HG03039 (cell line): ENCODE measurements at regions not wholly inside any gene's neighbourhood (a gene's known extent, or its start where the extent isn't known, plus 50 kb on each side); places are given as distances from the start of the nearest gene placed in this dataset.
"Not testable (repeated sequence)": the region's sequence is repeated elsewhere in the genome, so short reads cannot be mapped to it uniquely, and the experiment has no call there.

Source experiments
- ATAC-seq: cut with Tn5 transposase; IDR thresholded peaks from one replicate; pipeline ENCODE4 v1.9.1; 2021; ENCODE audit warnings: mild to moderate bottlenecking, moderate library complexity; ENCODE audit not compliant: unreplicated experiment

DNA sequence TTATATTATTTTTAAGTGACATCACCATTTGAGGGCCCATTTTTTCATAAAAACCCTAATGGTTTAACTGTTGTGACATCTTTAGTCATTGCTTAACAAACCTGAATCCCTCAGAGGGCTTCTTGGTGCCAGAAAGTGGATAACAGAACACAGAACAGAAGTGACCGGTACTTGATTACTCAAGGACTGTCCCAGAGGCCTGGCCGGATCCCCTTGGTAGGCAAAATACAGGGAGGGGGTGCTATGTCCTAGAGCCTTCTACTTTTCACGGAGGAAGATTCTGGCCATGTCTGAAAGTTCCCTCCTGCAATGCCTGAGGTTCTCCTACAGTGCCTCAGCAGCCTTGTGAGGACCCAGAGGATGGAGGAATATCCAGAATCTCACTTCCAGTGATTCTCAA is 94.3 kb upstream of the DCLK2 start:
- ATAC-seq = no peak

DNA sequence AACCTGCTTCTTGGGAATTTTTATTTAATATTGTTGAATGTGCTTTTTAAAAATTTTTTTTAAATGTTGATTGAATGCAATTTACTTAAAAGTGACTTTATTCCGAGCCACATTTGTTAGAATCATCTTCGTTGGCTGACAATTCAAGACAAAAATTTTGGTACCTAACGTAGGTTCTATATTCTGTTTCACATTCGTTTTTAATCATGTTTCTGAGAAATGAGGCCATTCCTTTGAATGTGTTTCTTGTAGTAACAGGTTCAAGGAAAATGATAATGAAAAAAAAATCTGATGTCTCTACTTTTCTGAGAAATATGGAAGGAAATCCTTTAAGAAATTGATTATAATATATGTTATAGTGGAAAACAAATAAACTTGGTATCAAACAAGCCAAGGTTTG is 92.3 kb upstream of the DCLK2 start:
- no peak for ATAC-seq

DNA sequence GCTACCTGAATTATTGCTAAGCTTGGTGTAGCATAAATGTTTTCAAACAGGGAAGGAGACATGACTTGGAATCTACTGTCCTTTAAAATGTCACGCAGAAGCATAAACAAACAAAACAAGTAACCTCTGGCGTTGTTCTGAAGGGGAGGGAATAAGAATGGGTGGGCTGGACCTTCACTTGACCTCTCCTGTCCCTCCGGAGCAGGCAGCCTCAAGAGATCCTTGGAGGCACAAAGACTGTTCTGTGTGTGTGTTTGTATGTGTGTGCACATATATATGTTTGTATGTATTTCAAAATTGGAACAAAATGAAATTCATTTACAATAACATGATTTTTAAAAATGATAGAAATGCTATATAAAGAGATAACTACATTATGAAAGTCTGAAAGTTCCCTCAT is 91.3 kb upstream of the DCLK2 start:
- no peak for ATAC-seq

DNA sequence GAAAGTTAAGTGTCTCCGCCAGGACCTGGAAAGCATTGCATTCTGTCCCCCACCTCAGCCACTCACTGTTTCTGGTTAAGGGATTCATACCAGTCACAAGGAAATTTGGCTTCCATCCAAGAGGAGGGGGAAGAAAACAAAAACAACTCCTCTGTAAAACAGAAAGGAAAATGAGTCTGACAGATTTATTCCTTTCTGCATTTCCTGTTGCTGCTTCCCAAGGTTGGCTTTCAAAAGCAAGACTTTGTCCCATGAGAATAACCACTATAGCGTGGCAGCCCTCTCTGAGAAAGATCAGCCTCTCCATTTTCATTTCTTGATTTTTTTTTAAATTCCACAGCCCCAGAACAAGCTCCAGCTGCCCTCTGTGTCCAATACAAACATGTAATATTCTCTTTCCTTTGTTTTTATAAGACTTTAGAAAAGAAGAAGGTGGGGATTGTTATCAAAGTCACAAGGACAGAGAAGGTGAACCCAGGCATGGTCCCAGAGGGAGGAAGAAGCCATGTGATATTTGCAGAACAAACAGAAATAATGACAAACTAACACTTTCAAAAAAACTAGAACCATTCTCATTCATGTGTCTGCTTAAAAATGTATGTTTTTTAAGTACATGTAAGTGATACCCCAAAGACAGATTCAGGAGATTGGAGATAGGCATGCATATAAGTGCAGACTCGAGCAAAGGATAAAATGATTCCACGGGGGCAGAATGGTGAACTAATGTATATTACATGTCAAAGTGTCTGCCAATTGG is 90.7 kb upstream of the DCLK2 start:
- no peak for ATAC-seq

DNA sequence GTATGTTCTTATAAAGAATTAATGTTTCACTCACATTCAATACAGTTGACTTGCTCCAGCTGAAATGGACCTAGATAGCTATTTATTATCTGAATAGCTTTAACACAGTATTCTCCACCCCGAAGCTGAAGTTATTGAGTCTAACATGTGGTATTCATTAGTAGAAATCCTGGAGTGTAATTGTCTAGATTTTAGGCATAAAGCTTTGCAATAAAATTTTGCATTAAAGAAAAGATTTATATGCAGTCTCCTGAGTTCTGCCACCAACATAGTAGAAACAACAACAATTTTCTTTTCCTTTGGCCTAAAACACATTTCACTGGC is 90.2 kb upstream of the DCLK2 start:
- no peak for ATAC-seq

DNA sequence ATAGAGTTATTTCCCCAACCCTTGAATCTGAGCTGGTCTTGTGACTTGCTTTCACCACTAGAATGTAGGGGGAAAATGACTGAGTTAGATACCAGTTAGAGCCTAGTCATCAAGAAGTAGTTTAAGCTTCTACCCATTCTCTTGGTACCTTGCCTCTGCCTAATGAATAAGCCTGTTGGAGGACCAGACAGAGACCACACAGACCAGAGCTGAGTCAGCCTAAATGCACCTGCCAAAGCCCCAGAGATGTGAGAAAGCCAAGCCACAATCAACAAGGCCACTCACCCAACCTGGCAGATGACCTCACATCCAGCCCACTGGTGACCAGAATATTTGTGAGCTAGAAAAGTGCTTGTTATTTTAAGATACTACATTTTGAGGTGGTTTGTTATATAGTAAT is 85.2 kb upstream of the DCLK2 start:
- ATAC-seq = no peak

DNA sequence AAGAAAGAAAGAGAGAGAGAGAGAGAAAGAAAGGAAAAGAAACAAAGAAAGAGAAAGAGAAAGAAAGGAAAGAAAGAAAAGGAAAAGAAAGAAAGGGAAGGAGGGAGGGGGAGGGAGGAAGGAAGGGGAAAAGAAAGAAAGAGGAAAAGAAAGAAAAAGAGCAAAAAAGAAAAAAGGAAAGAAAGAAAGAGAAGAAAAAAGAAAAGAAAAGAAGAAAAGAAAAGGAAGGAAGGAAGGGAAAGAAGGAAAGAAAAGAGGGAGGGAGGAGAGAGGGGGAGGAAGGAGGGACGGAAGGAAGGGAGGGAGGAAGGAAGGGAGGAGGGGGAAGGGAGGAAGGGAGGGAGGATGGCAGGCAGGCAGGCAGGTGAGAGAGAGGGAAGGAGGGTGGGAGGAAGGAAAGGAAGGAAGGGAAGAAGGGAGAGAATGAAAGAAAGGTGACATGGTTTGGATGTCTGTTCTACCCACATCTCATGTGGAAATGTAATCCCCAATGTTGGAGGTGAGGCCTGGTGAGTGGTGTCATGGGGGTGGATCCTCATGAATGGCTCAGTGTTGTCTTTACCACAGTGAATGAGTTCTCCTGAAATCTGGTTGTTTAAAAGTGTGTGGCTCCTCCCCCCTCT is 83.0 kb upstream of the DCLK2 start:
- no peak for ATAC-seq

DNA sequence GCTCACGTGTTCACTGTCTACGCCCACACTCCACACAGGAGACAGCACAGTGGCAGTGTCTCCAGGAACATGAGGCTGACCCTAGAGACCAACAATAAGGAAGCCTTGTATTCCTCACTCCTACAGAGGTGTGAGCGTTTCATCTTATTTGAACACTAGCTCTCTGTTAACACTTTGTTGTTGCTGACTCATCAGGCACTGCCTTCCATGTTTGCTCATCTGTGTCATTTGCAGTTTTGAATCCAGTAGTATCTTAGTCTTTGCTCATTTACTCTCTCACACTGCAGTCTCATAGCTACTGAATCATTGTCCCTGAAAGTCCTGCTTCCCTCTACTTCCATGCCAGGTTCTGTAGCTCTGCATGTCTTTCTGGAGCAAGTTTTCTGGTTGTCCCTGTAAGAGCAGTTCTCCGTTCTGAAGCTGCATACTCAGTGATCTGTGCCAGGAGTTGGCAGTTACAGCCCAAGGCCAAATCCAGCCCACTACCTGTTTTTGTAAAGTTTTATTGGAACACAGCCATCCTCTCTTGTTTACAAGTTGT is 80.3 kb upstream of the DCLK2 start:
- peak; percentile 68 for ATAC-seq

DNA sequence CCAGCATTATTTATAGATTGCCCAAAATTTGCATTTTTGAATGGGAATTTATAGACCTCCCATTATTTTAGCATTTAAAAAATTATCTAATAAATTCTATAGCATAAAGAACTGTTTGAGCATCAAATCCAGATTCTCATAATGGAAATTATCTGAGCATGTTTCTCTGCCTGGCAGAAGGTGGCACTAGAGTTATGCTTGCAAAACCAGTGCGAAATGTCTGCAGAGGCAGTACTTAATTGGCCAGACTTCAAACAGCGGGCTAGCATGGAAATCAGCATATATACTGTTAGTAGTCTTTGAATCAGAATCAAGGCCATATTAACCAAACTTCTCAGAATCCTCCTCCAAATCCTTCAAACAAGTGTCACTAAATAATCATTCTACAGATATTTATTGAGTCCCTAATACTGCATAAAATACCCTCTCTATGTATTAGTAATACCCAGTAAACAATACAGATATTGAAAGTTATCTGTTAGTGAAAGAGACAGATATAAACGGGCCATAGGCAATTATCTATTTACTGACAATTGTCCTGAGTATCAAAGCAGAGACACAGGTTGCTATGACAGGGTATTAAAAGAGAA is 78.7 kb upstream of the DCLK2 start:
- ATAC-seq = no peak

DNA sequence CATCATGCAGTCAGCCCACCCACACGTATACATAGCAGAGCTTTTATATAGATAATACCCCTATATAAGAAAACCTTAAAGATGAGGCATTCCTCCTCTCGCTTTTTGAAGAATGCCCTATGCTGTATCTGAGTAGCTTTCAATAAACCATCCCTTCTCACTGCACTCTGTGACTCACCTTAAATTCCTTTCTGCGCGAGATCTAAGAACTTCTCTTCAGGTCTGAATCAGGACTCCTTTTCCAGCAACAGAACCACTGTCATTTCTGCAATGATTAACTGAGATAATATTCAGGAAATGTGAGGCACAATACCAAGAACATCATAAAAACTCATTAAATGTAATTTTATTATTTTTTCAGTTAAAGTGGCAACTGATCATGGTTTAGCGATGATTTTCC is 76.4 kb upstream of the DCLK2 start:
- ATAC-seq = no peak

DNA sequence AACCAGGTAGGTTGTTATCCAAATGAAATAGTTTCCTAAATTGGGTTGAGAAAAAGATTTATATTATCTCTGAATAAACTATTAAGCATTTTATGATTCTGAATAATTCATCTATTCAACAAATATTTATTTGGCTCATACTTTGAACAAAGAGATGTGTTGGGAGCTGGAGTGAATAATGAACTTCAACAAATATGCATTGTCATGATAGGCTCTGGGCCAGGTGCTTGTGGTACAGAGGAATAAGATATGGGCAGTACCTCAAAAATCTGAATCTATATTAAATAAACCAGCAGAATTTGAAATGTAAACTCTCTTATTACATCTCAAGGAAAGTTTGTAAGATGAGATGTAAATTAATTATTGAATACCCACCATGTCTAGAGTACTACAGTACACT is 75.7 kb upstream of the DCLK2 start:
- no peak for ATAC-seq

DNA sequence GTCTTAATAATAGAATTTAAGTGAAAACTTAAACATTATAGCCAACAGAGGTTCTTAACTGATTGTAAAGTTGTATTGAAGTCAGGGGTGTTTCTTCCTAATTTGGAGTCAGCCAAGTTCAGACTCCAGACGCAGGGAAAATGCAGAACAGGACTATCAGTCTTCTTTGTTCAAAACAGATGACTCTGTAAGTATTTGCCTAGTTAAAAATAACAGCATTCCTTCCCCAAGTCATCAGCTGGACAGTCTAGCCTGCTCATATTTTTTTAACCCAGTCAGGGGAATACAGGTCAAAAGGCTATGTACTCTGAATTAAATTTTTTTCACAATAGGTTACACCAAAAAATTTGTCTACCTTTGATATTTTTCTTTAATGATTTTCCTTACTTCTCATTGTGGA is 73.8 kb upstream of the DCLK2 start:
- ATAC-seq = no peak

DNA sequence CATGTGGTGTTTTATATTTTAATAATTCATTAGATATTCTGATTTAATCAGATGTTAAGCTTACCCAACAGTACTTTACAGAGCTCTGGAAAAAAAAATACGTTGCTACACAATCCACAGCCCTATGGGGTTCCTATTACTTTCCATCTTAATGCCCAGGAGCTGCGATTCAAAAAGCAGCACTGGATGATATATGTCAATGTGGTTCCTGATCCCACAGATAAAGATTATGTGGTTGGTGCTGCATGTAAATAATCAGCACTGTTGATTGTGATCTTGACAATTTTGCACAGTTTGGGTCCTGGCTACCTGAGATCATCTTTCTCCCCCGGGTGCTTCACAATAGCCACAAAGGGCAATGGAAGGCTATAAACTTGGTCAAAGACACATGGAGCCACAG is 72.7 kb upstream of the DCLK2 start:
- no peak for ATAC-seq

DNA sequence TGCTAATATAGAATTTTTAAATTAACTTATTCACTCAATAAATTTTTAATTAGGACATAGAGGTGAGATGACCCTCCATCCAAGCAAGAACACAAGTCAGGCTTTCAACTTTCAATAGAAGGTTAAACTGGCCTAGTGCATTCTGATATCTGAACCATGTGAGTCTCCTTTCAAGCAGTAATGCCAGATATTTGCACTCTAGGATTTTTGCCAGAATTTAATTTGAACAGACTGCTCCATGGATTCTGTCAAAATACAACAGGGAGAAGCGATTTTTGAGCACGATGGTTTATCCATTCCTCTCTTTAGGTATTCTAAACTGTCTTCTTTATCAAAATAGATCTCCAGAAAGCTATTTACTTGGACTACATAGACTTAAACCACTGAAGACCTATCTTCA is 72.0 kb upstream of the DCLK2 start:
- no peak for ATAC-seq

DNA sequence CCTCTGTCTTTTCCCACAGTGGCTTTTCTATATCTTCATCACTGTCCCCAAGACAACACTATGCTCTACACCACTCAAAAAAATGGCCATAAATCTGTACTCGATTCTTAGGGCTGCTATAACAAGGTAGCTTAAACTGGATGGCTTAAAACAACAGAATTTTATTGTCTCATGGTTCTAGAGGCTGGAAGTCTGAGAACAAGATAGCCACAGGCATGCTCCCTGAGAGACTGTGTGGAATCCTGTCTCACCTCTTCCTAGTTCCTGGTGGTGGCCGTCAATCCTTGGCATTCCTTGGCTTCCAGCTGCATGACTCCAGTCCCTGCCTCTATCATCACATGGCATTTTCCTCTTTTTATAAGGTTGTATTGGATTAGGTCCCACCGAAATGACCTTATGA is 70.7 kb upstream of the DCLK2 start:
- ATAC-seq = no peak

DNA sequence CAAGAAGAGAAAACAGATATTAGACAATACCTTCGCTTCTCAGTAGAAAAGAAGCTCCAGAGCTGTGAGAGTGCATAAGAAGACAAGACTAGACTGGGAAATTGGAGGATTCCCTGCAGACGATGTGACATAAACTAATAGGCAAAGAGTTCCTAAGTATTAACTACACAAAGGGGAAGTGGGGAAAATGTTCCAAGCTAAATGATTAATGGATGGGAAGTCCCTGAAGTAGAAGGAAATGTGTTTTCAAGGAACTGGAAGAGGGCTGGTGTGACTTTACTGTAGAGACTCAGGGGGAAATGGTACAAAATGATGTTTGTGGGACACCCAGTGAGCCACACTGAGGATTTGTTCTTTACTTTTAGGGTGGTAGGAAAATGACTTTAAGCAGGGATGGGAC is 69.7 kb upstream of the DCLK2 start:
- ATAC-seq = no peak

DNA sequence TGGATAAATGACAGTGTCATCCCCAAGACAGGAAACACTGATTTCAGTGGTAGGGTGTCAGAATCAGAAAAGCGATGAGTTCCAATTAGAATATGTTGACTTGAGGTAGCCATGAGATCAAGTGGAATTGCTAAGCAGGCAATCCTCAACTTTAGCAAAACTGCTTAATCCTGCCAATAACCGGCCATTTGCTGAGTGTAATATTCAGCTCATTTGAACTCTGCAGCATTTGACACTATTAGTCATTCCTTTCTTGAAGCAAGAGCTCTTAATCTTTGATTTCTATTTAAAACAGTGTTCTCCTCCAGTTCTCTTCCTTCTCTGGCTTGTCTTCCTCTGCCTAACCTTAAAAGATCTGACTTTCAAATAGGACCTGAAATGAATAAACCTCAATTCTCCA is 68.7 kb upstream of the DCLK2 start:
- no peak for ATAC-seq

DNA sequence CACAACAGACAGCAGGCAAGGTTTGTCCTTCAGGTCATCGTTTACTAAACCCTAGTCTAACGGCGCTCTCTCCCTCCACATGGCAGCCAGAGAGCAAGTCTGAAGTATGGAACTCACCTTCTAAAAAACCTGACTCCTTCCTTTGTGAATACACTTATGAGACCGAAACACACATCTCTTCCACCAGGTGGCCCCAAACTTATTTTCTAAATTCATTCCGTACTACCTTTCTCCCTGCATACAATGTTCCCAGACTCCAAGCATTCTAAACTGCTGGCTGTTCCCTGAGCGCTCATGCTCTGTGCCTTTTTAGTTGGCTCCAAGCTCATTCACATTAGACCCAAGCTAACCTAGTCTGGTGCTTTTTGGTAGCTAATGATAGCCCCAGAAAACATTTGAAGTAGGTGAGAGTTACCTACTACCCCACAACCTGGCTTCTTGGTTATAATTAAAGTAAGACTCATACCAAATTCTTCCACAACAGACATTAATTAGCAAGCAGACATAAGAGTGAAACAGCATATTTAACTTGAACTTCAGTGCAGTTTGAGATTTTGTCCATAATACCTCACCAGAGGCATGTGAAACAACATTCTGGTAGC is 67.6 kb upstream of the DCLK2 start:
- ATAC-seq = no peak

DNA sequence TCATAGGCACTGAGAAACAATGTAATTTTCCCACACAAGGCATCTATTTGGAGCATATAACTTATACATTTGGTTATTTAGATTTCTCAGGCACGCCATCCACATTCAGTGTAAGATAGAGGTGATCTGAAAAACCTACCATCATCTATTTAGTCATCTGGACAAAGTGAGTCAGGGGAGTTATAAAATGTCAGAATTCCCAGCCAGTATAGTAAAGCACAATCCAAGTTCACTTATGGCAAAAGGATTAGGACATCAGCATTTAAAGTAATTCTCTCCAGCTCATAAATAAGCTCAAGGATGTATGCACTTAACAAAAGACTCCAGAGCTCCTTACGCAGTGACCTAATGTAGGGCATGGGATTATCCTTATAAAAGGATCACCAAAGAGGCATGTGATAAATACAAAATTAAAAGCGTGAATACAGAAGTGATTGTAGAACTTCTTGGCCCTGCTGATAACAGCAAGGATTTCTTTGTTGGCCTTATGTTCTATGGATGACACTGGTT is 65.3 kb upstream of the DCLK2 start:
- no peak for ATAC-seq

DNA sequence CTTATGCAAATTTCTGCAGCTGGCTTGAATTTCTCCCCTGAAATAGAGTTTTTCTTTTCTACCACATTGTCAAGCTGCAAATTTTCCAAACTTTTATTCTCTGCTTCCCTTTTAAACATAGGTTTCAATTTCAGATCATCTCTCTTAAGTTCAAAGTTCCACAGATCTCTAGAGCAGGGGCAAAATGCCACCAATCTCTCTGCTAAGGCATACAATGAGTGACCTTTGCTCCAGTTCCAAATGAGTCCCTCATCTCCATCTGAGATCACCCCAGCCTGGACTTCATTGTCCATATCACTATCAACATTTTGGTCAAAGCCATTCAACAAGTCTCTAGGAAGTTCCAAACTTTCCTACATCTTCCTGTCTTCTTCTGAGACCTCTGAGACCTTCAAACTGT is 62.3 kb upstream of the DCLK2 start:
- ATAC-seq = not testable (repeated sequence)

DNA sequence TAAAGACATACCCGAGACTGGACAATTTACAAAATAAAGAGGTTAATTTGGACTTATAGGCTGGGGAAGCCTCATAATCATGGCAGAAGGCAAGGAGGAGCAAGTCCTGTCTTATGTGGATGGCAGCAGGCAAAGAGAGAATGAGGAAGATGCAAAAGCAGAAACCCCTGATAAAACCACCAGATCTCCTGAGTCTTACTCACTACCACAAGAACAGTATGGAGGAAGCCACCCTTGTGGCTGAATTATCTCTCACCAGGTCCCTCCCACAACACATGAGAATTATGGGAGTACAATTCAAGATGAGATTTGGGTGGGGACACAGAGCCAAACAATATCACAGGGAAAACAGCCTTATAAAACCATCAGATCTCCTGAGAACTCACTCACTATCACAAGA is 61.6 kb upstream of the DCLK2 start:
- ATAC-seq = not testable (repeated sequence)

DNA sequence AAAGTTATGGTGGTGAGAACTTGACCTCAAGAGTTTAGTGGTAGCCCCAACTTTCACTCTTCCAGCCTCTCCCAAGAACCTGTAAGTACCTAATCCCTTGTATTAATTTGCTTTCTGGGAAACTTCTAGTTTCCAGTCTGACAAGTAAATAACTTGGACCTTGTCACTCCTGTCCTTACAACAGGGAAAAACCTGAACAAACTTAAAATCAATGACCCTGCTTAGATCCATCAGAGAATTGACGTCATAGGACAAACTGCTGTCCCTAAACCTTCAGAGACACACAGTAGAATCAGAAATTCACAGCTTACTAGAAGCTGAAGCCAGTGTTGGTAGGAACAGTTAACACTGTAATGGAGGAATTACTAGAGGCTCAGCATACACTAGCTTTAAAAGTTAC is 60.0 kb upstream of the DCLK2 start:
- no peak for ATAC-seq
